ENCODE measurements at regions not wholly inside any gene's neighbourhood (a gene's known extent, or its start where the extent isn't known, plus 50 kb on each side); places are given as distances from the start of the nearest gene placed in this dataset.

DNA sequence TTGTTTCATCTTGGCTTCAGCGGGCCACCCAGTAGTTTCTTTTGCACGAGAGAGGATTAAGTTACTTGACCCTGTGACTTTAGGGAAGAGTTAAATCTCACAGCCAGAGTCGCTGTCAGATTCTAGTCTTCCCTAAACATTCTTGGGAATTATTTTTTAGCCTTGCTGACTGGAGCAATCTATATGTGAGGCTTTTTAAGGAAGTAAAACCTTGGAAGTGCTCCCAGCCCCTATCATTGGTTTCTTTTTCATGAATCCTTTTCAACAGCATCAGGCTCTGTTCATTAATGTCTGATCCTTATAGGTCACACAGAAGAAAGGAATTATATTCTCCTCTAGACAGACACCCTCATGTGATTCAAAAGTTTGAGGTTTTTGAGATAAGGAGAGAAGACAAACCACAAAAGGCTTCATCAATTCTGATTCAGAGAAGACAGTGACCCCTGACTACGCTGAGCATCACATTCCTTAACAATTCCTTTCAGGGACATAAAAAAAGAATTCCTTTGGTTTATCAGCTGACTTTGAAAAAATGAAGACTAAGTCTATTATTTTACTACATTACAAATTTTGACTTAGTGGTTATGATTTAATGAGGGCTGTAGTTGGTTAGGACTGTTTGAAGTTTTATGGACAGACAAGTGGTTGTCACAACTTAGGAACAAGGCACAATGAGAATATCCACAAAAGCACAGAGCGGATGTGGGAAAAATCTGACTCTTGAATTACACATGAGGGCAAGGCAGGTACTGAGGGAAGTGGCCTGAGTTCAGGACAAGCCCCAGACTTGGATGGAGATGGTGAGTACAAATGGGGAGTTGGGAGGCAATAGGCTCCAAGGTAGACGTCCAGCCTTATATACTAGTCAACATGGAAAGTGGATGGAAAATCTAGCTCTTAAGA lies 171.1 kb upstream of the STT3B start:
- TF ChIP-seq, protein P1, sequence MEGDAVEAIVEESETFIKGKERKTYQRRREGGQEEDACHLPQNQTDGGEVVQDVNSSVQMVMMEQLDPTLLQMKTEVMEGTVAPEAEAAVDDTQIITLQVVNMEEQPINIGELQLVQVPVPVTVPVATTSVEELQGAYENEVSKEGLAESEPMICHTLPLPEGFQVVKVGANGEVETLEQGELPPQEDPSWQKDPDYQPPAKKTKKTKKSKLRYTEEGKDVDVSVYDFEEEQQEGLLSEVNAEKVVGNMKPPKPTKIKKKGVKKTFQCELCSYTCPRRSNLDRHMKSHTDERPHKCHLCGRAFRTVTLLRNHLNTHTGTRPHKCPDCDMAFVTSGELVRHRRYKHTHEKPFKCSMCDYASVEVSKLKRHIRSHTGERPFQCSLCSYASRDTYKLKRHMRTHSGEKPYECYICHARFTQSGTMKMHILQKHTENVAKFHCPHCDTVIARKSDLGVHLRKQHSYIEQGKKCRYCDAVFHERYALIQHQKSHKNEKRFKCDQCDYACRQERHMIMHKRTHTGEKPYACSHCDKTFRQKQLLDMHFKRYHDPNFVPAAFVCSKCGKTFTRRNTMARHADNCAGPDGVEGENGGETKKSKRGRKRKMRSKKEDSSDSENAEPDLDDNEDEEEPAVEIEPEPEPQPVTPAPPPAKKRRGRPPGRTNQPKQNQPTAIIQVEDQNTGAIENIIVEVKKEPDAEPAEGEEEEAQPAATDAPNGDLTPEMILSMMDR (IDR thresholded peaks at IDR 0.05): no peak
- TF ChIP-seq POLR2A (IDR thresholded peaks at IDR 0.05) (no peak), EP300 (IDR thresholded peaks at IDR 0.05) (no peak)
